ENCODE measurements at regions not wholly inside any gene's neighbourhood (a gene's known extent, or its start where the extent isn't known, plus 50 kb on each side); places are given as distances from the start of the nearest gene placed in this dataset.
"Not testable (repeated sequence)": the region's sequence is repeated elsewhere in the genome, so short reads cannot be mapped to it uniquely, and the experiment has no call there.

DNA sequence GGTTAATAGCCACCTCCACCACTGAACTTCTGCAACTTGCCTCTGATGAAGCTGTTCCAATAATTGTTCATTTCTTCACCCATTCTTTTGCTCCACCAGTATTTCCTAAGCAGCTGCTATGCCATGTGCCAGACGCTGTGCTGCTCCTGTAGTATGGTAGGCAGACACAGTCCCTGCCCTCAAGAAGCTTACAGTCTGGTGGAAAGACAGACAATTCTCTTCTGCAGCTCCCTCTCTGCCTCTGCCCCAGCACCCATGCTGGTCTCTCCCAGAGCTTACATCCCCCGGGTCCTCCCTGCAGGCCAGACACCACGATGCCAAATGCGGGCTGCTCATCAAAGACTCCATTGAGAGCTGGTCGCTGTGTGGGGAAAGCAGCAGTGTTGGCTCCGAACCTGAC lies 111.6 kb upstream of the ESRRB start:
- DNase-seq (no peak), ATAC-seq (no peak)
- intact Hi-C loops (cut with DNase I, micrococcal nuclease): no loop called here

DNA sequence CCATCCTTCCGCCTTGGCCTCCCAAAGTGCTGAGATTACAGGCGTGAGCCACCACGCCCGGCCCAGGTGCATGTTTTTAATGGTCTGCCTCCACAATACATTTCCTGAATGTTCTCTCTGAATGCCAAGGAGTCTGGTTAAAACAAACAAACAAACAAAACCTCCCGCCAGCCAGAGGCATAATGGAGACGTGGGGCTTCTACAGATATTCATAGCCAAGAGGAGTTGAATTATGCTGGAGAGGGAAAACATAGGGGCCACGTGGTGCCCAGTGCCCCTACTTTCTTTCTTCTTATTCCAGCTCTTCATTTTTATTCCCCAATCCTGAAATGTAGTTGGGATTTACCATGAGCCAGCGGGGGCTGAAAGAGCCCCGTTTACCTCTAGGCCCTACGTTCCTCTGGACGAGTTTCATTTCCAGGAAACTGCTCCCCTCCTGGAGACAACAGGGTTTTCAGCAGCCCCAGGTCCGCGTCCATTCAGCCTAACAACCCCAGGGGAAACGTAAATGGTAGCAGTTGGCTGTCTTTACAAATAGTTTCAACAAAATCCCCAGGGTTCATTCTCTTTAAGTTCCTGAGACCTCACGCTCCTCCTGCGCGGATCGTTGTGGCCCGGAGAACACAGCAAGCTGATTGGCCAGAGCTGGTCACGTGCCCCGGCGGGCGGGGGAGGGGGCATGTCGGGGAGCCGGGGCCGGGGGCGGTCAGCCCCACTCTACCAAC lies 108.5 kb upstream of the ESRRB start:
- intact Hi-C loops (cut with DNase I, micrococcal nuclease): no loop called here
- DNase-seq (peak; percentile 42 to 50), ATAC-seq (peak; percentile 65)

DNA sequence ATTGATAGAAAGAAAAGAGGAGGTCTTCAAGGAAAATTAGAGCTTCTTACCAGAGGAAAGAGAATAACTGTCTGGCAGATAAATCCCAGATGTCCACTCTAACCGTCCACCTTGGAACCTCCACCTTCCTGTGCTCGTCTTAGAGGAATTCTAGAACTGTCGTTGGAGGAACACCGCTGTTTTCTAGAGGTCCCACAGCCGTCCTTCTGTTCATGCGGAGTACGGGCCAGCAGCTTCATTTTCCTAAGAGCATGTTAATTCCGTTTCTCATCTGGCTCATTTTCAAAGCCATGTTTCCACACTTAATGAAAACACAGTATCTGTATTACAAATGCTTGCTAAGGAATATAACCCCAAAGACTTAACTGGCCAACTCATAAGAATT lies 107.9 kb upstream of the ESRRB start:
- ATAC-seq (peak; percentile 29), DNase-seq (no peak)
- intact Hi-C loops (cut with DNase I, micrococcal nuclease): no loop called here

DNA sequence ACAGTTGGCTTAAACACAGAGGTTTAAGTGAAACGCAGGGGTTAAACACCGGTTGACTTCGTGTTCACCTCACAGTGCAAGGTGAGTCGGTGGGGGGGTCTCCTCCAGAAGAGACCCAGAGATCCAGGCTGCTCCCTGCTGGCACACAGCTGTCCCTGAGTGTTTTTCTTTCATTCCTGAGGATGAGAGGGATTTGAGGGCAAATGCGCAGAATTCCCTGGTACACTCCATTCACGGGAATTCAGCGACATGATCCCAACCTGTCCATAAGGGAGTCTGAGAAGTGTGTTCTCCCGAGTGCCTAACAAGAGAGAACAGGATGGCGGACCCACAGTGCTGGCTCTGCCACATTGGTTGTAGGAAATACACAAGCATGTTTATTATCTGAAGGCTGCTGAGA lies 107.2 kb upstream of the ESRRB start:
- ATAC-seq (no peak), DNase-seq (no peak)
- intact Hi-C loops (cut with DNase I, micrococcal nuclease): no loop called here

DNA sequence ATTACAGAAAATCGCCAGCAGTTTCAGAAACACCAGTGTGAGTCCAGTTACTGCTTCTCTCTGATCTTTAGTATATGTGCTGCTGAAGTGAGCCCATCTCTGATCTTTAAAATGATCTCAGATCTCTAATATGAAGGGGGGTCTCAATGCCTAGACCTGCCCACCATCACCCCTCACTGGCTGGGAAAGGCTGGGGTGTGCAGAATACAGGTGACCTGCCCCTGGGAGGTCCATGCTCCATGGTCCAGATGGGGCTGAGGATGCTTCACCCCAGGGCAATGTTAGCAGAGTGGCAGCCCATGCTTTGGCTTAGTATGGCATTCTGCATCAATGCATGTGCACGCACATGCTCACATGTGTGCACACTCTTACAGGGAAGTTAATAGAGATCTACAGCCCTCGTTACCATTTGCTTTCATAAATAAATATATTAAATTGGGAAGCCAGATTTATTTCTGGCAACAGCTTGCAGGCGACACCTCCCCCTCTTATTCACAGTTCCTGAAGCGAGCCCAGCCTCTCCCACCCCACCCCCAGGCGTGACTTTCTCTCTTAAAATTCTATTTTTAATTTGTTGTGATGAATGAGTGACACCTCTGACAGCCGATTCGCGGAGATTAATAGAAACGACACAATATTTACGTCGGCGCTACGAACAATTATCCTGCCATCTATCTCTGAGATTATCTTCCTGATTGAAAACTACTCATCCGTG lies 104.7 kb upstream of the ESRRB start:
- no peak for ATAC-seq
- intact Hi-C loops (cut with DNase I, micrococcal nuclease): no loop called here

DNA sequence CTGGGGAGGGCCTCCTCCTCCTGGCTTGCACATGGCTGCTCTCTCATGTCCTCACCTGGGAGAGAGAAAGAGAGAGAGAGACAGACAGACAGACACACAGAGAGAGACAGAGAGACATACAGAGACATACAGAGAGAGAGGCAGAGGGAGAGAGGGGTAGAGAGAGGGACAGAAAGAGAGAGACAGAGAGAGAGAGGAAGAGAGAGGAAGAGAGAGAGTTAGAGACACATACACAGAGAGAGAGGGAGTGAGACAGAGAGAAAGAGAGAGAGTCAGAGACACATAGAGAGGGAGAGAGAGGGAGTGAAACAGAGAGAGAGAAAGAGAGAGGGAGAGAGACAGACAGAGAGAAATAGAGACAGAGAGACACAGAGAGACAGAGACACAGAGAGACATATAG lies 103.6 kb upstream of the ESRRB start:
- DNase-seq: no peak
- no peak for ATAC-seq
- intact Hi-C loops (cut with DNase I, micrococcal nuclease): no loop called here

More for the DNA sequence above, 104.7 kb upstream of the ESRRB start:
- no peak for DNase-seq

DNA sequence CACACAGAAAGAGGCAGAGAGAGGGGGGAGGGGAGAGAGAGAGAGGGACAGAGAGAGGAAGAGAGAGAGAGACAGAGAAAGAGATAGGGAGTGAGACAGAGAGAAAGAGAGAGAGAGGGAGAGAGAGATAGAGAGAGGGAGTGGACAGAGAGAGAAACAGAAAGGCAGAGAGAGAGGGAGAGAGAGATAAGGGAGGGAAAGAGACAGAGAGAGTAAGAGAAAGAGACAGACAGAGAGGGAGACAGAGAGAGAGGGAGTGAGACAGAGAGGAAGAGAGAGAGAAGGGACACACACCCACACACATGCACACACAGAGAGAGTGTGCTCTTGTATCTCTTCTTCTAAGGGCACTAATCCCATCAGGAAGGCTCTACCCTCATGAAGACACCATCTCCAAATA lies 103.2 kb upstream of the ESRRB start:
- no peak for DNase-seq
- intact Hi-C loops (cut with DNase I, micrococcal nuclease): no loop called here
- no peak for ATAC-seq

DNA sequence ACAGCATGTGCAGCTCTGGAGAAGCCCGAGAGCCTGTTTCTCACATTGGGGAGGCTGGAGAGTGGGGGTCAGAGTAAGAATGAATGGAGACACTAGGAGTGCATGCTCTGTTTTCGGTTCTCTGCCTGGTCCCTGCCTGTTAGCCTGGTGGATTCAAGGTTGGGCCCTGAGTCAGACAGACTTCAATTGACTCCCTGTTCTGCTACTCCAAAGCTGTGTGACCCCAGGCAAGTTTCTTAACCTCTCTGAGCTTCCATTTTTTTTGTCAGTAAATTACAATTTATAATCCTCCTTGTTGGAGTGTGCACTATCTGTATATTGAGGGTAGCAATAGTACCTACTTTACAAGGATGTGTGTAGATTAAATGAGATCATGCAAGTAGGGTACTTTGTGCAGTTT lies 102.6 kb upstream of the ESRRB start:
- intact Hi-C loops (cut with DNase I, micrococcal nuclease): no loop called here
- DNase-seq (no peak), ATAC-seq (no peak)

DNA sequence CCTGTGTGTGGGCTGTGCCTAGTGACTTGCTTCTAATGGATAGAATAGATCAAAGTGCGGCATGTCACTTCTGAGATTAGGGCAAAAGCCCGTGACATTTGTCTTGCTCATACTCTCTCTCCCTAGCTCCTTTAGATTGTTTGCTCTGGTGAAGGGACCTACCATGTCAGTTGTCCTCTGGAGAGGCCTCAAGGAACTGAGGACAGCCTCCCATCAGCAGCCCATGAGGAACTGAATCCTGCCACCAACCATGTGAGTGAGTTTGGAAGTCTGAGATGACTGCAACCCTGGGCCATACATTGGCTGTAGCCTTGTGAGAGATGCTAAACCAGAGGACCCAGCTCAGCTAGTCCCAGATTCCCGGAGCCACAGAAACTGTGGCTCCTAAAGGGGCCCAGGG lies 101.6 kb upstream of the ESRRB start:
- DNase-seq (no peak), ATAC-seq (no peak)
- intact Hi-C loops (cut with DNase I, micrococcal nuclease): no loop called here

DNA sequence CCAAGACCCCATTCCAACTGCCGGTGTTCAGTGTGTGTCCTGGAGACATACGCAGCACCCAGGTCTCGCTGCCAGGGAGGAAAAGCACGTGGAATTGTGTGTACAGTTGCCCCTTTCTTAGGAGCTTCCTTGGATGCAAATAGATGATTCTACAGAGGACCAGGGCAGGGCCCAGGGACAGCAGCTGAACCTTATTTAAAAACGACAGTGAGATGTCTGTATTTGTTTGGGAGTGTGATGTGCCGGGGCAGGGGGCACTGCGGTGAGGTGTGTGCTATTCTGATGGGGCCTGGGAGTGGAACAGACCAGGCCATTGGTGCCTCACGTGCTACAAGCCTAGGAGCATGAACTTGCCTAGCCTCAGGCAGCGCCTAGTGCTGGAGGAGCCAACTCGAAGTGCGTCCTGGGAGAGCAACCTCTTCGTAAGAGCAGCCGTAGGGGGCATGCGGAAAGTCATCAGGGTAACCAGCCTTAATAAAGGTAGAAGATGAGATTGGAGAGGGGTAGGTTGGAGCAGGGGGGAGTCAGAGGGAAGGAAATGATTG lies 98.3 kb upstream of the ESRRB start:
- DNase-seq (no peak), ATAC-seq (no peak)
- intact Hi-C loops (cut with DNase I, micrococcal nuclease): no loop called here

DNA sequence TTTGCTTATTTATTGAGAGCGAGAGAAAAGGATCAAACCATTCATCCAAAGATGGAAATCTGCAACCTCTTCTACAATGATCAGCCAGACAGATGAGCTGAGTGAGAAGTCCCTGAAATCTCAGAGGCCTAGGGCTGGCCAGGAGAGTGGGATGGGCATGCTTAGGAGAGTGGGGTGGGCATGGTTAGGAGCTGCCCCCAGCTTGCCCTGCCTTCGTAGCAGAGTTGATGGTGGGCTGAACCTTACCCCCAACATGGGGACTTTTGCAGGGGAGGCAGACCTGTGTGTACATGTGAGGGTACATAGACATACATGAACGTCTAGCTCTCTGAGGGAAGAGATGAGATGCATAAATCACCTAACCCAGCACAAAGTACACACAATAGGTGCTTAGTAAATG lies 95.7 kb upstream of the ESRRB start:
- ATAC-seq (no peak), DNase-seq (no peak)
- intact Hi-C loops (cut with DNase I, micrococcal nuclease): no loop called here

DNA sequence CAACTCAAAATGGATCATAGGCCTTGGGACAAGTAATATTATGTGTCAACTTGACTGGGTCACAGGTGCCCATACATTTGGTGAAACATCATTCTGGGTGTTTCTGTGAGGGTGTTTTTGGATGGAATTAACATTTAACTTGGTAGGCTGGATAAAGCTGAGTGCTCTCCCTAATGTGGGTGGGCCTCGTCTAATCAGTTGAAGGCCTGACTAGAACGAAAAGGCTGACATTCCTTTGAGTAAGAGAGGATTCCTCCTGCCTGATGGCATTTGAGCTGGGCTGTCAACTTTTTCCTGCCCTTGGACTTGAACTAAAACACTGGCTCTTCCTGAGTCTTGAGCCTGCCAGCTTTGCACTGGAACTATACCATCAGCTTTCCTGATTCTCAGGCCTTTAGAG lies 93.4 kb upstream of the ESRRB start:
- intact Hi-C loops (cut with DNase I, micrococcal nuclease): no loop called here
- no peak for ATAC-seq
- no peak for DNase-seq

DNA sequence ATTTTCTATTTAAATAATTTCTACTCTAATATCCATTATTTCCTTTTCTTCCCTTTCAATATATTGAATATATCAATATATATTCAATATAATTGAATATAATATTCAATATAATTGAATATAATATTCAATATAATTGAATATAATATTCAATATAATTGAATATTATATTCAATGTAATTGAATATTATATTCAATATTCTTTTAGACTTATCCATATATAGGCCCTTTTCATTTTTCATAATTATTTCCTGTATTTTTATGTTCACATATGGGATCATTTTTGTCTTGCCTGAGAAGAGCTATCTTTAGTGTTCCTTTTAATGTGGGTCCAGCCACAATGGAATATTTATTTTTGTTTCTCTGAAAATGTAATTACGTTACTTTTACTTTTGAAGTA lies 88.9 kb upstream of the ESRRB start:
- DNase-seq: no peak
- no peak for ATAC-seq
- intact Hi-C loops (cut with DNase I, micrococcal nuclease): no loop called here

DNA sequence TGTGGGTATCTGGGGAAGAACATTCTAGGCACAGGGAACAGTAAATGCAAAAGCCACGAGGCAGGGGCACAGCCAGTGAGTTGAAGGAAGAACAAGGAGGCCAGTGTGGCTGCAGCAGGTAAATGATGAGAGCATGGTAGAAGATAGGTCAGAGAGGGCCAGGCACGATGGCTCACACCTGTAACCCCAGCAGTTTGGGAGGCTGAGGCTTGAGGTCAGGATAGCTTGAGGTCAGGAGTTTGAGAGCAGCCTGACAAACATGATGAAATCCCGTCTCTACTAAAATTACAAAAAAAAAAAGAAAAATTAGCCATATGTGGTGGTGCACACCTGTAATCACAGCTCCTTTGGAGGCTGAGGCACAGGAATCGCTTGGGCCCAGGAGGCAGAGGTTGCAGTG lies 86.7 kb upstream of the ESRRB start:
- intact Hi-C loops (cut with DNase I, micrococcal nuclease): no loop called here
- DNase-seq (no peak), ATAC-seq (no peak)

DNA sequence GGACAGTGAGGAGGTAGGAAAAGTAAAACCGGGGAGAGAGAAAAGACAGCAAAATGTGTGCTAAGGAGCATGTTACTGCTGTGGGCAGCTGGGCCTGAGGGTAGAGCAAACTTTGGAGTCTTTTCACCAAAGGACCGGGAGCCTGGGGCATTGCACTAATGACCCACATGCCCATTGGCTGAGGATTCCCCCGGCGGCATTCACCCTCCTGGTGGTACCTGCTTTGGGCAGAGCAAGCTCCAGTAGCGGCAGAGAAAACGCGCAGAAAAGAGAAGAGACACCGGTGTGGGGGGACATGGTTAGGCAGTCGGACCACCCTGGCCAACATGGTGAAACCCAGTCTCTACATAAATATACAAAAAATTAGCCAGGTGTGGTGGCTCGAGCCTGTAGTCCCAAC lies 83.4 kb upstream of the ESRRB start:
- ATAC-seq (no peak), DNase-seq (no peak)
- intact Hi-C loops (cut with DNase I, micrococcal nuclease): no loop called here

DNA sequence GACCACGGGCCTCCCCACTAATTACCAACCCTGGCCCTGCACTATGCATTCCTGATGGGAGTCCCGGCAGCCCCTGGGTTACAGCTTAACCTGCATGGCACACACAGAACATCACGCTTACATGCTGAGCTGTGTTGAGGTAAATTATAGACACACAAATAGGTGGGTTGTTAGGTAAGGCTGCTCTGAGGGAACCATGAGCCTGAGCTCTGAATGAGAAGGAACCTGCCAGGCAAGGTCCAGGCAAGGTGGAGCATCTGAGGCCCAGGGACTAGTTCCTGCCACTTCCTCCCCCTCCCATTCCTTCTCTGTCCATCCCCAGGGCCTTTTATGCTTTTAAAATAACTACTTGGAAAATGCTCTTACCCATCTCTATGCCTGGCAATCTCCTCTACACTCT lies 82.7 kb upstream of the ESRRB start:
- intact Hi-C loops (cut with DNase I, micrococcal nuclease): no loop called here
- DNase-seq (no peak), ATAC-seq (no peak)

DNA sequence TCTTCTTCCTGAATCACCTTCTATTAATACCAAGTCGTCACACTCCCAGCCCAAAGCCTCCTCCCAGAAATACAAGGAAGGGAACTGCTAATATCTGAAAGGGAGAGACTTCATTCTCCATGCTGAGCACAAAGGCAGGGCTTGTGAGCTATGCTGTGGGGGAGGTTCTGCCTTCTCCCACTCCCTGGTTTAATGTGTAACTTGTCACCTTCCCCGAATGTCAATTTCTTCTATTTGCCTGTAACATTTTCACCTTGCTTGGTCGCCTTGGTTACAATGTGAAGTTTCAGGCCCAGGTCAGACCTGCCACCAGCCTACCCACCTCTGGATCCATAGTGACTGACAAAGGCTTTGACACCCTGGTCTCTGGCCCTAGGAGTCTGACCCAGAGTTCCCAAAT lies 82.0 kb upstream of the ESRRB start:
- intact Hi-C loops (cut with DNase I, micrococcal nuclease): no loop called here
- DNase-seq (no peak), ATAC-seq (peak; percentile 33)

DNA sequence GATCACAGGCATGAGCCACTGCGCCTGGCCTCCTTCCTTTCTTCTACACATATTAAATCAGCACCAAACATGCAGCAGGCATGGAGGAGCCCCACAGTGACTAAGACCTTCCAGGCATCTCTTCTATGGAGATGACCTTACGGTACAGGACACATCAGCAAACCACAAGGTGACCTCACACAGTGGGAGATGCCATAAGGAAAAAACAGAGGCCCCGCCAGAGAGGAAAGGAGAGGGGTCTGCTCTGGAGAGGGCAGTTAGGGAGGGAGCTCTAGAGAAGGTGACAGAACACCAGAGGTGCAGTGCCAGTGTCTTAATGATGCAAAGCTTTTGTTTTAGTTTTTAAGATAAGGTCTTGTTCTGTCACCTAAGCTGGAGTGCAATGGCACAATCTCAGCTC lies 81.1 kb upstream of the ESRRB start:
- intact Hi-C loops (cut with DNase I, micrococcal nuclease): no loop called here
- no peak for DNase-seq
- ATAC-seq: no peak

DNA sequence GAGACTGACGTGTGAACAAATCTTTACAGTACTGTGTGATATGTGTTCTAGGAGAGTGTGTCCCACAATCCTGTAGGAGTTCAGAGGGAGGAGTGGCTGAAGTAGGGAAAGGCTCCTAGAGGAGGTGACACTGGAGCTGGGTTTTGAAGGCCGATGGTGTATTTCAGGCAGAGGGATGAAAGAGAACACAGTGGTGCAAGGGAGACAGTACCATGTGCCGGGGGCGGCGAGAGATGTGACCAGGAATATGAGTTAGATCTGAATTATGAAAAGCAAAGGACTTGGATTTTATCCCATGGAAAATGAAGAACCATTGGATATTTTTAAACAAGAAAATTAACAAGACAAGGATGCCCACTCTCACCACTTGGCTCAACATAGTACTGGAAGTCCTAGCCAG lies 77.0 kb upstream of the ESRRB start:
- ATAC-seq (no peak), DNase-seq (no peak)
- intact Hi-C loops (cut with DNase I, micrococcal nuclease): no loop called here

DNA sequence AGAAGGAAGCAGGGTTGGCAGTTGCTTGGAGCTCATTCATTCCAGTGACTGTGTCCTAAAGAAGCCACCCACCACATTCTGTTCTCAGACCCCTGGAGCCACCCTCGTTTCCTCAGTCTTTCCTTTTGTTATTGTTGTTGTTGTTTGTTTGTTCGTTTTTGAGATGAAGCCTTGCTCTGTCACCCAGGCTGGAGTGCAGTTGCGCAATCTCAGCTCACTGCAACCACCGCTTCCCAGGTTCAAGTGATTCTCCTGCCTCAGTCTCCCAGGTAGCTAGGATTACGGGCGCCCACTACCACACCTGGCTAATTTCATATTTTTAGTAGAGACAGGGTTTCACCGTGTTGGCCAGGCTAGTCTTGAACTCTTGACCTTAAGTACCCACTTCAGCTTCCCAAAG lies 72.7 kb upstream of the ESRRB start:
- ATAC-seq; DNase-seq; intact Hi-C loops (cut with DNase I, micrococcal nuclease): not testable (repeated sequence)

Data from left colon (tissue), 2 donors.